HG03457 (cell line): ENCODE measurements at regions not wholly inside any gene's neighbourhood (a gene's known extent, or its start where the extent isn't known, plus 50 kb on each side); places are given as distances from the start of the nearest gene placed in this dataset.
"Not testable (repeated sequence)": the region's sequence is repeated elsewhere in the genome, so short reads cannot be mapped to it uniquely, and the experiment has no call there.

Source experiments
- ATAC-seq: cut with Tn5 transposase; IDR thresholded peaks from one replicate; pipeline ENCODE4 v1.9.1; 2021; ENCODE audit warnings: moderate number of reproducible peaks; ENCODE audit not compliant: unreplicated experiment

- no peak for ATAC-seq
These were observed 177.7 kb downstream of the ZNF674 start for GRCh38 chrX:46367491-46367890.

- no peak for ATAC-seq
These were observed 178.6 kb downstream of the ZNF674 start for GRCh38 chrX:46366381-46367207.

GRCh38 chrX:46354481-46354880 lies 190.7 kb downstream of the ZNF674 start:
- ATAC-seq: no peak

GRCh38 chrX:46341767-46342322 lies 203.4 kb downstream of the ZNF674 start:
- no peak for ATAC-seq

GRCh38 chrX:46340696-46341095 lies 204.5 kb downstream of the ZNF674 start:
- ATAC-seq: no peak

- ATAC-seq: no peak
These were observed 211.7 kb downstream of the ZNF674 start for GRCh38 chrX:46333550-46333949.

GRCh38 chrX:46330981-46331380 lies 214.2 kb downstream of the ZNF674 start:
- ATAC-seq: no peak

GRCh38 chrX:46330513-46330912 lies 214.7 kb downstream of the ZNF674 start:
- ATAC-seq: no peak

- ATAC-seq: no peak
These were observed 217.1 kb downstream of the ZNF674 start for GRCh38 chrX:46328133-46328532.

- ATAC-seq: no peak
These were observed 217.6 kb downstream of the ZNF674 start for GRCh38 chrX:46327566-46328115.

GRCh38 chrX:46326161-46326560 lies 219.1 kb downstream of the ZNF674 start:
- no peak for ATAC-seq

- ATAC-seq: no peak
These were observed 219.8 kb downstream of the ZNF674 start for GRCh38 chrX:46325312-46325877.

GRCh38 chrX:46324166-46324565 lies 221.1 kb downstream of the ZNF674 start:
- ATAC-seq: no peak

GRCh38 chrX:46322929-46323328 lies 222.3 kb downstream of the ZNF674 start:
- ATAC-seq: not testable (repeated sequence)

GRCh38 chrX:46321676-46322075 lies 223.5 kb downstream of the ZNF674 start:
- ATAC-seq: no peak

GRCh38 chrX:46319750-46320149 lies 225.5 kb downstream of the ZNF674 start:
- no peak for ATAC-seq

GRCh38 chrX:46318551-46318950 lies 226.7 kb downstream of the ZNF674 start:
- ATAC-seq: no peak

GRCh38 chrX:46317163-46317562 lies 228.1 kb downstream of the ZNF674 start:
- no peak for ATAC-seq

- no peak for ATAC-seq
These were observed 233.6 kb downstream of the ZNF674 start for GRCh38 chrX:46311581-46312120.

GRCh38 chrX:46310815-46311497 lies 234.3 kb downstream of the ZNF674 start:
- no peak for ATAC-seq

- no peak for ATAC-seq
These were observed 237.1 kb downstream of the ZNF674 start for GRCh38 chrX:46308110-46308509.
